NCI-H128 (cell line): ENCODE measurements at regions not wholly inside any gene's neighbourhood (a gene's known extent, or its start where the extent isn't known, plus 50 kb on each side); places are given as distances from the start of the nearest gene placed in this dataset.
"Not testable (repeated sequence)": the region's sequence is repeated elsewhere in the genome, so short reads cannot be mapped to it uniquely, and the experiment has no call there.

ENCODE experiments used
- DNase-seq: peaks from one replicate; lab custom pipeline; 2025; ENCODE audit not compliant: unreplicated experiment; lab: John Stamatoyannopoulos, UW

GRCh38 chr6:150681578-150682395 is 82.1 kb downstream of the PLEKHG1 start:
- DNase-seq, result no peak

DNA sequence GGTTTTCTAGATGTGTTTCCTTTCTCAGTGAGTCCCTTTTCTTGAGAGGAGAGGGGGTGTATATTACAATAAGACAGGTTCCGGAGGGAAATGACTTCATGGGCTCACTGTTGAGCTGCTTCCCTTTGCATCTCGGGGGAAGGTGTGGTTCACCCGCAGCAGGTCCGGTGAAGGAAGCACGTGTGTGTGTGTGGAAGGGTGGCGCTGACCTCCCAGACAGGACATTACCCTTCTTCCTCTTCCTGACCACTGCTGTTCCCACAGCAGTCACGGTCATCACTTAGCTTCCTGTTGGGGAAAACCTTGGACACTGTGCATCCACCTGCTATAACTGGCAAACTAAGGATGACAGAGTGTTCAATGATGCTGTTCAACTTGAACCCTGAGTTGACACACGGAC is 83.6 kb downstream of the PLEKHG1 start:
- DNase-seq, result no peak

- DNase-seq, result no peak
Observed at GRCh38 chr6:150684161-150684560, 84.5 kb downstream of the PLEKHG1 start.

GRCh38 chr6:150684714-150685459 is 85.2 kb downstream of the PLEKHG1 start:
- no peak for DNase-seq

GRCh38 chr6:150685860-150686259 is 86.2 kb downstream of the PLEKHG1 start:
- no peak for DNase-seq

GRCh38 chr6:150686566-150686965 is 86.9 kb downstream of the PLEKHG1 start:
- no peak for DNase-seq

GRCh38 chr6:150687508-150687907 is 87.8 kb downstream of the PLEKHG1 start:
- no peak for DNase-seq

DNA sequence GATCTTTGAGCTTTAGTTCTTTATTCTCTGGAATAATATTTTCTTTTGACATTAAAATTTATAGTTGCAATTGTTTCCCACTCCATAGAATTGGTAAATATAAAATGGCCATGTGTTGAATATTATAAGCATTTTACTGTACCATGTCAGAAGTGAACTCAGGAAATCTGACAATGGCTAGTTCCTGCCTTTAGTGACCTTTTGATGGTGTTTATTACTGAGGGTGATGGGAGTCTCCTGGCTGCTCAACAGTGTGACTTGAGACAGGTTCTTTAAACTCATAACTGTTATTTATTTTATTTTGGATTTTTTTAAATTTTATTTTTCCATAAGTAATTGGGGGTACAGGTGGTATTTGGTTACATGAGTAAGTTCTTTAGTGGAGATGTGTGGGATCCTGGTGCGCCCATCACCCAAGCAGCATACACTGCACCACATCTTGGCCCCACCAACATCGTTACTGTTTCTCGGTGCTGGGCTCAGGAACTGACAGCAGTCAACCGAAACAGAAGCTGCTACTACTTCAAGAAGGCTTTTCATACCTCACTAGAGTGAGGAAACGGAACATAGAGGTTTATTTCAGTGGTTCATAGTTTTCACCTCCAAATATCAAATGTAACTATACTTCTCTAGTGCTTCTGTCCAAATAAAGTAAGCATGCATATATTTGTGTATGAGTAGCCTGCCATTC is 90.4 kb downstream of the PLEKHG1 start:
- DNase-seq, result no peak

- DNase-seq, result no peak
Observed at GRCh38 chr6:150690681-150691080, 91.0 kb downstream of the PLEKHG1 start.

- no peak for DNase-seq
Observed at GRCh38 chr6:150691463-150691862, 91.8 kb downstream of the PLEKHG1 start.

- DNase-seq, result no peak
Observed at GRCh38 chr6:150692604-150693003, 92.9 kb downstream of the PLEKHG1 start.

DNA sequence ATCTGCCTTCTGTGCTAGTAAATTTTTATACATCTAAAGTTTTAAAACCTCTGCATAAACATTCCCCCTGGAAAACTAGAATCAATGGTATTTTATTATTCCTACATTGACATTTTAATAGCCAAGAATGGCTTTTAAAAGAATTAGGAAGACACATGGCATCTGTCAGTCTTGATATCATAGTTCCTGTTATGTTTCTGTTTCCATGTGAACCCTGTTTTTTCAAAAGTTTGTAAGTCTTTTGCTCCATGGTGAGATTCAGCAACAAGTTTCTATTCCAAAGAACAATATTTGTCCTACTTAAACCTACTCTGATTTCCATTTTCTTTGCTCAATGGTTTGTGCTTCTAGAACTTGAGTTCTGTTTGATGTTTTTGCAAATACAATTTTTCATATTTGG is 95.2 kb downstream of the PLEKHG1 start:
- DNase-seq, result no peak

- no peak for DNase-seq
Observed at GRCh38 chr6:150695652-150696051, 96.0 kb downstream of the PLEKHG1 start.

GRCh38 chr6:150696190-150696589 is 96.5 kb downstream of the PLEKHG1 start:
- DNase-seq, result peak; percentile 32

GRCh38 chr6:150696918-150697317 is 97.2 kb downstream of the PLEKHG1 start:
- DNase-seq, result not testable (repeated sequence)

- no peak for DNase-seq
Observed at GRCh38 chr6:150697515-150697914, 97.8 kb downstream of the PLEKHG1 start.

- no peak for DNase-seq
Observed at GRCh38 chr6:150698391-150698790, 98.7 kb downstream of the PLEKHG1 start.

DNA sequence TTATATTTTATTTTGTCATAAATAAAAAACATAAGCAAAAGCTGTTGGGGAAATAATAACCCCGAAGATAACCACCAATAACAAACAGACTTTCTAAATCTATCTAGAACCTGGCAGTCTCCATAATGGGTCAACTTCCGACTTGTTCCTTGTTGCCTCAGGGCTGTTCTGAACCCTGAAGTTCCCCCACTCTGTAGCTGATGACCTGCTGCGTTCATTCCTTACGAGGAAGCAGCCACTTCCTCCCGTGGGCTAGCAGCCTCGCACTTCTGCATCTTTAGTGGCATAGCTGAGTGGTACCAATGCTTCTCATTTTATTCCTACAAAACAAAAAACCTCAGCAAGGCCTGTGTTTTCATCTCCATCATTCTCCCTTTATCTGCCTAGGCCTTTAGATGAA is 103.0 kb downstream of the PLEKHG1 start:
- DNase-seq, result no peak

DNA sequence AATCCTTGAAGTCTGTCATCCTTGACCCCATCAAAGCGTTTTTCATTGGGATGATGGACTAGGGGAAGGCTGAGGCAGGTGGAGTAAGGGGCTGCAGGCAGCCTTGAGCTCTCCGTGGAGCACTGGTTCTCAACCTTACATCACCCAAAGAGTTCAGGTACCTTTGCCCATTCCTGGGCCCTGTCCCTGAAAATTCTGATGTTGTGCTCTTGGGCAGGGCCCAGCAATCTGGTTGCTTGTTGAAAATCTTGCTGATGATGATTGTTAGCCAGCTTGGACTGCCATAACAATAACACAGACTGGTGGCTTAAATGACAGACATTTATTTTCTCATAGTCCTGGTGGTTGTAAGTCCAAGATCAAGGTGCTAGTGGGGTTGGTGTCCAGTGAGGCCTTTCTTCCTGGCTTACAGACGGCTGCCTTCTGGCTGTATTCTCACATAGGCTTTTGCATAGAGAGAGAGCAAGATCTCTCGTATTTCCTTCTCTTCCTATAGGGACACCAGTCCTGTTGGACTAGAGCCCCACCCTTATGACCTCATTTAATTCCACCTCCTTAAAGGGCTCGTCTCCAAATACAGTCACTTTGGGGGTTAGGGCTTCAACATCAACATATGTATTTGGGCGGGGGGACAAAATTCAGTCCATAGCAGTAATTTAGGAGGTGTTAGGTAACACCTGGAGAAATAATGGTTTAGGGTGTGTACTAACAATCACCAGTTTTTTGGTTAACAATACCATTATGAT is 104.9 kb downstream of the PLEKHG1 start:
- no peak for DNase-seq

DNA sequence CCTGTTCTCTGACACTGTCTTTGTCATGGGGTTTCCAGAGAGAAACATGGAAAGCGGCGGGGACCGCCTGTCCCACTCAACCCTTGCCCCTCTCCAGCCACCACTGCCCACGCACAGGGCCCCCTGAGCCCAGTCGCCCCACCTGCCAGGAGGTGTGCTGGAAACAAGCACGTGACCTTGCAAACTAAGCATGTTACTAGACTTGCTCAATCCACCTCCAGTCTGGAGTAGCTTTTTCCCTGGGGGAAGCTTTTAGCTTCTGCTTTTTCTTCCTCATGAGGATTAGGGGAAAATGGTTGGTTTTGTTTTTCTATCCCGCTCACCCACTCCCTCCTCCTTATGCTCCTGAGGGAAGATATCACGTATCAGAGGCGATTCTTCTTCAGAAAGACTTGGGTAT is 105.7 kb downstream of the PLEKHG1 start:
- DNase-seq, result no peak

- no peak for DNase-seq
Observed at GRCh38 chr6:150710236-150710635, 110.6 kb downstream of the PLEKHG1 start.
